ENCODE measurements at regions not wholly inside any gene's neighbourhood (a gene's known extent, or its start where the extent isn't known, plus 50 kb on each side); places are given as distances from the start of the nearest gene placed in this dataset.

GRCh38 chr1:87810166-87810565 lies 481.5 kb downstream of the LMO4 start:
- TF ChIP-seq CTCF (conservative IDR thresholded peaks at IDR 0.05 in 1 of 2, IDR thresholded peaks at IDR 0.05 in 1 of 2; ENCODE audit: extremely low read depth in 1 of 2, insufficient read depth in 1 of 2, low read depth in 1 of 2, low read length in 2 of 2), result no peak
- TF ChIP-seq EZH2 (IDR thresholded peaks at IDR 0.05; ENCODE audit: borderline replicate concordance, low read length), result no peak
